GM11168 (cell line): ENCODE measurements at regions not wholly inside any gene's neighbourhood (a gene's known extent, or its start where the extent isn't known, plus 50 kb on each side); places are given as distances from the start of the nearest gene placed in this dataset.
"Not testable (repeated sequence)": the region's sequence is repeated elsewhere in the genome, so short reads cannot be mapped to it uniquely, and the experiment has no call there.

Source experiments
- in situ Hi-C: fragments of 300-500 bp; cut with MboI; formaldehyde crosslinking; loops from one replicate; pipeline ENCODE4 v1.12.0; 2022; ENCODE audit warnings: low sequenced_read_pairs; ENCODE audit not compliant: unreplicated experiment

- in situ Hi-C loops, result no loop called here
Observed at GRCh38 chr1:174105086-174105485, 54.2 kb upstream of the RABGAP1L start.

GRCh38 chr1:174103766-174104165, 55.6 kb upstream of the RABGAP1L start:
- in situ Hi-C loops, result no loop called here

DNA sequence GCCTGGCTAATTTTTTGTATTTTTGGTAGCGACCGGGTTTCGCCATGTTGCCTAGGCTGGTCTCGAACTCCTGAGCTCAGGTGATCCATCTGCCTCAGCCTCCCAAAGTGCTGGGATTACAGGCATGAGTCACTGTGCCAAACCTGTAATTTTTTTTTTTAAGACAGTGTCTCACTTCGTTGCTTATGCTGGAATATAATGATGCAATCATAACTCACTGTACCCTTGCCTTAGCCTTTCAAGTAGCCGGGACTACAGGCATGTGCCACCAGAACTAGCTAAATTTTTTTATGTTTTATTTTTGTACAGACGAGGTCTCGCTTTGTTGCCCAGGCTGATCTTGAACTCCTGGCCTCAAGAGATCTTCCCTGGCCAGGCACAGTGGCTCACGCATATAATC, 57.3 kb upstream of the RABGAP1L start:
- in situ Hi-C loops, result not testable (repeated sequence)

DNA sequence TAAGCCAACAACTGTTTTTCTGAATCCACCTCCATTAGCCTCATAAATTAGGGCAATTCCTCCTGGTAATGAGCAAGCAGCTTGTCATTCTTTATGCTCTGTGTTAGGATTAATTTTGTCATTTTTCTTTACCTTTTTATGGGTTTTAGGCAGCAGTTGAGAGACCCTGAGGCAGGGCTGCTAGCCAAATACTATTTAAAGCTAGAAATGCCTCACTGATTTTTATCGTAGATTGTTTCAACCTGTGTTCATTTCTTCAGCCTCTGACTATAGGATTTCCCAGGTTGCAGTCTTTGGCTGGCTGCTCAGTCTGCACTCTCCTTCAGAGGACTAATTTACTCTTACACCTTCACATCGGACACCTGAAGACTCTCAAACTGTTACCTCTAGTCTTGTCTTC, 61.9 kb upstream of the RABGAP1L start:
- in situ Hi-C loops, result loop anchor here (5.0 to 25.0 kb wide), 2 partner anchors 115 to 640 kb away; no protein-coding TSS in a partner anchor

- in situ Hi-C loops, result loop anchor here (25.0 kb wide), 1 partner anchor 644 kb away; no protein-coding TSS in a partner anchor
Observed at GRCh38 chr1:174093789-174094188, 65.5 kb upstream of the RABGAP1L start.

- in situ Hi-C loops, result loop anchor here (25.0 kb wide), 1 partner anchor 647 kb away; no protein-coding TSS in a partner anchor
Observed at GRCh38 chr1:174090471-174090870, 68.3 kb upstream of the RC3H1 start.

DNA sequence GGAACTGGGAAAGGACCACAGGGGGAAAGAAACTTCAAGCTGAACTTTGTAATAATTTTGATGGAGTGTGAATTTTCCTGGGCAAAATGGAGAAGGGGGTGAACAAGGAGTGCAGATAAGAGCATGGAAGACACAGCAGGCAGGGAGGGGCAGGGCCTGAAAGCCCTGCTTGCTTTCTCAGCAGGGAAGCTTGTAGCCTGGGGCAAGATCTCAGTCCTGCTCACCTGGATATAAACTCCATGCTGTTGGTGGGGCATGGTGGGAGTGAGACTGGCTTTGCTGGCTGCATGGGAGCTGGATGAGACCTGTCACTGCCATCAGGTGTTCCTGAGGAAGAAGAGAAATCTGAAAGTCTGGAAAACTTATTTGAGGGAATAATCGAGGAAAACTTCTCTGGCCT, 58.7 kb upstream of the RC3H1 start:
- in situ Hi-C loops, result loop anchor here (25.0 kb wide), 1 partner anchor 656 kb away; no protein-coding TSS in a partner anchor

- in situ Hi-C loops, result loop anchor here (25.0 kb wide), 1 partner anchor 658 kb away; no protein-coding TSS in a partner anchor
Observed at GRCh38 chr1:174079796-174080195, 57.6 kb upstream of the RC3H1 start.

DNA sequence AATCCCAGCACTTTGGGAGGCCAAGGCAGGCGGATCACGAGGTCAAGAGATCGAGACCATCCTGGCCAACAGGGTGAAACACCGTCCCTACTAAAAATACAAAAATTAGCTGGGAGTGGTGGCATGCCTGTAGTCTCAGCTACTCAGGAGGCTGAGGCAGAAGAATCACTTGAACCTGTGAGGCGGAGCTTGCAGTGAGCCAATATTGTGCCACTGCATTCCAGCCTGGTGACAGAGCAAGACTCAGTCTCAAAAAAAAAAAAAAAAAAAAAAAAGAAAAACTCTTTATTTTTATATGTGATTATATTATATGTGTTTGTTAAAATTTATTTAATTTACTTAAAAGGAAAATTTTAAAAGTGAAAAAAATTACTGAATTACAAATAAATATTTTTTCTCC, 56.8 kb upstream of the RC3H1 start:
- in situ Hi-C loops, result loop anchor here (25.0 kb wide), 1 partner anchor 658 kb away; no protein-coding TSS in a partner anchor

GRCh38 chr1:174077749-174078490, 55.8 kb upstream of the RC3H1 start:
- in situ Hi-C loops, result loop anchor here (25.0 kb wide), 1 partner anchor 659 kb away; no protein-coding TSS in a partner anchor

DNA sequence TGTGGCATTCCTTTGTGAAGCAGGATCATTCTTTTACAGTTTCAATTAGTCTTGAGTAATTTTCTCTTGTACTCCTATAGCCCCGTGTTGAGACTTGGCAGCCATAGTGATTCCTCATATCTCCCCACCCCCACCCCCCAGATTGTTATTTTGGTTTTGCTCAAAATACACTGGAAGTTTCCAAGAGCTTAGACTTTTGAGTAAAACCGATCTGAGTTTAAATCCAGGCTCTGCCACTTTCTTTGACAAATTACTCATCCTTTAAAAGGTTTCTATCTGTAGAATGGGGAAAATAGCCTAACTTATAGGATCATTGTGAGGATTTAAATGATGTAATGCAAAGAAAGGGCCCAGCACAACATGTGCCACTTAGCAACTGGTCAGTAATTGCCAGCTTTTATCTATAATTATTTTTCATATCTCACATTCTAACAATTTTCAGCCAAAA, 53.1 kb upstream of the RC3H1 start:
- in situ Hi-C loops, result loop anchor here (25.0 kb wide), 1 partner anchor 662 kb away; no protein-coding TSS in a partner anchor

GRCh38 chr1:174074757-174075156, 52.6 kb upstream of the RC3H1 start:
- in situ Hi-C loops, result loop anchor here (25.0 kb wide), 1 partner anchor 663 kb away; no protein-coding TSS in a partner anchor

DNA sequence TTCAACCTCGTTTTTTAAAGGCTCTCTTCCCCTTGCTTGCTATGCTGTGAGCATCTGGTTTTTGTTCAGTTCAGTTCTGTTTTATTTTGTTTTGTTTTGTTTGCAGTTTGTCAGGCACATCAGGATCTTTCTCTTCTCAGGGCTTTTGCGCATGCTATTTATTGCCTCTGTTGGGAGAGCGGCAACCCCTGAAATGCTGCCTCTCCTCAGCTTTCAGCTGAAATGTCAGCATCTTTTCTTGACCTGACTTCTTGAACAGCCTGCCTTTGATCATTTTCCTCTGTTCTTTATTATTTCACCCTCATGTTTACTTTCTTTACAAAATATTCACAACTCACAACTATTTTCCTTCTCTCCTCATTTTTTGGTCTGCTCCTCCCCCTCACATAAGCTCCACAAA, 50.4 kb upstream of the RC3H1 start:
- in situ Hi-C loops, result no loop called here
